MM.1S (cell line): ENCODE measurements at regions not wholly inside any gene's neighbourhood (a gene's known extent, or its start where the extent isn't known, plus 50 kb on each side); places are given as distances from the start of the nearest gene placed in this dataset.
"Not testable (repeated sequence)": the region's sequence is repeated elsewhere in the genome, so short reads cannot be mapped to it uniquely, and the experiment has no call there.

Experiments
- DNase-seq: peaks from one replicate; pipeline ENCODE4 v3.0.0-alpha.2; 2015
- H2AFZ ChIP-seq: fragments of 300-600 bp; sonication (generic); 2 replicates; pipeline ENCODE4 v1.6.0; 2016; ENCODE audit warnings: antibody characterized with exemption, low read length
- H3F3A ChIP-seq: fragments of 300-600 bp; sonication (generic); 2 replicates; pipeline ENCODE4 v1.6.1; 2016; ENCODE audit warnings: mild to moderate bottlenecking, antibody characterized with exemption, low read length, moderate library complexity, mixed read lengths; ENCODE audit not compliant: insufficient read depth
- H3K27ac ChIP-seq: fragments of 300-600 bp; sonication (generic); 2 replicates; pipeline ENCODE4 v1.5.1; 2016; ENCODE audit warnings: mild to moderate bottlenecking, low read length
- H3K27me3 ChIP-seq: fragments of 300-600 bp; sonication (generic); replicated peaks from 2 replicates; pipeline ENCODE4 v1.6.0; 2016; ENCODE audit warnings: low read length; ENCODE audit not compliant: insufficient read depth
- H3K36me3 ChIP-seq: fragments of 300-600 bp; sonication (generic); replicated peaks from 2 replicates; pipeline ENCODE4 v1.6.1; 2016; ENCODE audit warnings: mild to moderate bottlenecking, low read length, mixed read lengths; ENCODE audit not compliant: insufficient read depth
- H3K4me1 ChIP-seq: fragments of 300-600 bp; sonication (generic); 2 replicates; pipeline ENCODE4 v1.6.1; 2016; ENCODE audit warnings: low read length, mixed read lengths
- H3K4me2 ChIP-seq: fragments of 300-600 bp; sonication (generic); 2 replicates; pipeline ENCODE4 v1.6.0; 2016; ENCODE audit warnings: low read depth, low read length
- H3K4me3 ChIP-seq: fragments of 300-600 bp; sonication (generic); 2 replicates; pipeline ENCODE4 v1.5.1; 2016; ENCODE audit warnings: low read length, mixed read lengths
- H3K79me2 ChIP-seq: fragments of 300-600 bp; sonication (generic); 2 replicates; pipeline ENCODE4 v1.6.1; 2016; ENCODE audit warnings: mixed run types, low read length, mixed read lengths
- H3K9ac ChIP-seq: fragments of 300-600 bp; sonication (generic); 2 replicates; pipeline ENCODE4 v1.6.1; 2016; ENCODE audit warnings: low read length, mixed read lengths
- H3K9me2 ChIP-seq: fragments of 300-600 bp; sonication (generic); replicated peaks from 2 replicates; pipeline ENCODE4 v1.6.1; 2016; ENCODE audit warnings: mild to moderate bottlenecking, low read length, mixed read lengths; ENCODE audit not compliant: insufficient read depth
- H3K9me3 ChIP-seq: fragments of 300-600 bp; sonication (generic); replicated peaks from 2 replicates; pipeline ENCODE4 v1.6.1; 2016; ENCODE audit warnings: mild to moderate bottlenecking, low read length, mixed read lengths; ENCODE audit not compliant: insufficient read depth
- H4K20me1 ChIP-seq: fragments of 300-600 bp; sonication (generic); 2 replicates; pipeline ENCODE4 v1.6.1; 2016; ENCODE audit warnings: mild to moderate bottlenecking, low read length, moderate library complexity, mixed read lengths; ENCODE audit not compliant: insufficient read depth
- CTCF ChIP-seq: fragments of 300-600 bp; sonication (generic); IDR thresholded peaks from 2 replicates; pipeline ENCODE4 v1.5.1; 2016; ENCODE audit warnings: antibody characterized with exemption, low read length, mixed read lengths
- EZH2 ChIP-seq: fragments of 300-600 bp; sonication (generic); optimal IDR thresholded peaks from 2 replicates; pipeline ENCODE3; 2017; ENCODE audit warnings: low read depth, mild to moderate bottlenecking, antibody characterized with exemption, low read length, mixed read lengths
- EZH2phosphoT487 ChIP-seq: fragments of 300-600 bp; sonication (generic); IDR thresholded peaks from 2 replicates; pipeline ENCODE4 v1.6.1; 2018; ENCODE audit warnings: antibody characterized with exemption, low read length

GRCh38 chr4:120003193-120003592 is 63.5 kb downstream of the MAD2L1 start:
- Histone ChIP-seq H3K9me3 (no peaks in the 10 kb centered on the region), H3K79me2 (no peaks in the 10 kb centered on the region), H2AFZ (no peak overlapping the region), H3F3A (no peaks in the 10 kb centered on the region), H3K27me3 (no peaks in the 10 kb centered on the region), H3K9me2 (no peaks in the 10 kb centered on the region), H3K4me2 (no peak overlapping the region), H4K20me1 (no peaks in the 10 kb centered on the region), H3K4me1 (no peaks in the 10 kb centered on the region), H3K4me3 (no peak overlapping the region), H3K36me3 (no peaks in the 10 kb centered on the region), H3K27ac (no peak overlapping the region), H3K9ac (no peak overlapping the region)
- TF ChIP-seq EZH2phosphoT487: no peak
- TF ChIP-seq EZH2: no peak
- TF ChIP-seq CTCF: no peak
- DNase-seq: no peak

GRCh38 chr4:120001850-120002249 is 64.8 kb downstream of the MAD2L1 start:
- no peak for DNase-seq
- Histone ChIP-seq H2AFZ (no peak overlapping the region), H3K27me3 (no peaks in the 10 kb centered on the region), H3F3A (no peaks in the 10 kb centered on the region), H3K36me3 (no peaks in the 10 kb centered on the region), H3K4me3 (no peak overlapping the region), H4K20me1 (no peaks in the 10 kb centered on the region), H3K9ac (no peak overlapping the region), H3K79me2 (no peaks in the 10 kb centered on the region), H3K9me3 (no peaks in the 10 kb centered on the region), H3K27ac (no peak overlapping the region), H3K4me1 (no peaks in the 10 kb centered on the region), H3K4me2 (no peak overlapping the region), H3K9me2 (no peaks in the 10 kb centered on the region)
- TF ChIP-seq EZH2 (no peak), EZH2phosphoT487 (no peak), CTCF (no peak)

GRCh38 chr4:120000591-120001296 is 65.9 kb downstream of the MAD2L1 start:
- no peaks in the 10 kb centered on the region for H3K9me2 ChIP-seq
- no peaks in the 10 kb centered on the region for H3K27me3 ChIP-seq
- H3F3A ChIP-seq: no peaks in the 10 kb centered on the region
- no peaks in the 10 kb centered on the region for H3K36me3 ChIP-seq
- H4K20me1 ChIP-seq: no peaks in the 10 kb centered on the region
- H3K79me2 ChIP-seq: no peaks in the 10 kb centered on the region
- no peak overlapping the region for H3K4me2 ChIP-seq
- no peak overlapping the region for H3K4me3 ChIP-seq
- no peaks in the 10 kb centered on the region for H3K9me3 ChIP-seq
- no peak overlapping the region for H3K9ac ChIP-seq
- H2AFZ ChIP-seq: no peak overlapping the region
- H3K4me1 ChIP-seq: no peaks in the 10 kb centered on the region
- DNase-seq: no peak
- no peak overlapping the region for H3K27ac ChIP-seq
- no peak for TF ChIP-seq EZH2phosphoT487
- no peak for TF ChIP-seq CTCF
- no peak for TF ChIP-seq EZH2

GRCh38 chr4:119996024-119996423 is 70.6 kb downstream of the MAD2L1 start:
- not testable (repeated sequence) for DNase-seq, H3K9ac ChIP-seq, H3K79me2 ChIP-seq, H3K36me3 ChIP-seq, H3K4me1 ChIP-seq, H3K9me3 ChIP-seq, H3K9me2 ChIP-seq, H3K4me2 ChIP-seq, H2AFZ ChIP-seq, H3K27ac ChIP-seq, H4K20me1 ChIP-seq, H3K4me3 ChIP-seq, H3K27me3 ChIP-seq, H3F3A ChIP-seq
